ENCODE measurements at regions not wholly inside any gene's neighbourhood (a gene's known extent, or its start where the extent isn't known, plus 50 kb on each side); places are given as distances from the start of the nearest gene placed in this dataset.
"Not testable (repeated sequence)": the region's sequence is repeated elsewhere in the genome, so short reads cannot be mapped to it uniquely, and the experiment has no call there.

DNA sequence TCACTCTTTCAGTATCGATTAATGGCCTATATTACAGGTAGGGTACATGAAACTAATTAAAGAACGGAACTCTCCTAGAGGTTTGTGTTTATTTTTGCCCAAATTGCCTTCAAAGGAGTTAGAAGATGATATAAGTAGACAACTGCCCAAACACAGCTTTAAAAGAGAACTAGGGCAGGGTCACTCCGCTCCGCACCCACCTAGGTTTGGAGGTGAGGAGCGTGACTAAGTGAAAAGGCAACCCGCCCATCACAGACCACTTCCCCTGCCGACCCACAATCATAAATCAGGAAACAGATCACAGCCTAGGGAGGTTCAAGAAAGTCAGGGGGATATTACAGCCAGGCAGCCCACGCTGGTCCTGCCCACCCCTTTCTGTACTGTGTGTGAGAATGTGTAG is 166.7 kb downstream of the C1D start:
- Histone ChIP-seq H3K36me3 (no peaks in the 10 kb centered on the region), H3K4me3 (no peak overlapping the region), H3K27ac (no peak overlapping the region), H3K27me3 (replicated peaks) (no peaks in the 10 kb centered on the region), H3K4me1 (replicated peaks) (0 out of 2 replicates have a peak, but pooled peaks cover 4% of the 10 kb centered on the region), H3K9me3 (replicated peaks) (no peaks in the 10 kb centered on the region; the same call in 1 of the 2 replicates)
- DNase-seq (ENCODE audit: low read depth in 1 of 2, low spot score in 2 of 2) = no peak

DNA sequence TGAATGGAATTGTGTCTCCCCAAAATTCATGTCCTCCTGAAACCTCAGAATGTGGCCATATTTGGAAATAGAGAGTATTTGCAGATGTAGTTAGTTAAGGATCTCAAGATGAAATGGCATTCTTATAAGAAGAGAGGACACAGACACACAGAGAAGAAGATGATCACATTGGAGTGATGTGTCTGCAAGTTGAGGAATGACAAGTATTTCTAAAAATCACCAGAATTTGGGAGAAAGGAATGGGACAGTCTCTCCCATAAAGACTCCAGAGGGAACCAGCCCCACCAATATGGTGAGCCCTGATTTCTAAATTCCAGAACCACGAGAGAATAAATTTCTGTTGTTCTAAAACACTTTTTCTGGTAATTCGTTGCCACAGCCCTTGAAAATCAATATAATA is 166.3 kb downstream of the C1D start:
- no peak overlapping the region for H3K27ac ChIP-seq
- no peak for DNase-seq (ENCODE audit: low read depth in 1 of 2, low spot score in 2 of 2)

GRCh38 chr2:67898595-67898994 is 164.2 kb downstream of the C1D start:
- Histone ChIP-seq H3K36me3 (no peaks in the 10 kb centered on the region), H3K27ac (no peak overlapping the region), H3K4me3 (no peak overlapping the region), H3K27me3 (replicated peaks) (no peaks in the 10 kb centered on the region), H3K9me3 (replicated peaks) (no peaks in the 10 kb centered on the region; the same call in 1 of the 2 replicates), H3K4me1 (replicated peaks) (no peaks in the 10 kb centered on the region)
- no peak for DNase-seq (ENCODE audit: low read depth in 1 of 2, low spot score in 2 of 2)

More for the DNA sequence above, 166.3 kb downstream of the C1D start:
- Histone ChIP-seq H3K9me3 (replicated peaks) (no peaks in the 10 kb centered on the region; the same call in 1 of the 2 replicates), H3K27me3 (replicated peaks) (no peaks in the 10 kb centered on the region), H3K36me3 (no peaks in the 10 kb centered on the region), H3K4me1 (replicated peaks) (0 out of 2 replicates have a peak, but pooled peaks cover 4% of the 10 kb centered on the region), H3K4me3 (no peak overlapping the region)

- Histone ChIP-seq H3K4me1 (replicated peaks) (no peaks in the 10 kb centered on the region), H3K4me3 (no peak overlapping the region), H3K36me3 (no peaks in the 10 kb centered on the region), H3K9me3 (replicated peaks) (no peaks in the 10 kb centered on the region; the same call in 1 of the 2 replicates), H3K27me3 (replicated peaks) (no peaks in the 10 kb centered on the region), H3K27ac (no peak overlapping the region)
- no peak for DNase-seq (ENCODE audit: low read depth in 1 of 2, low spot score in 2 of 2)
Observed at GRCh38 chr2:67899187-67899586, 163.6 kb downstream of the C1D start.

- no peaks in the 10 kb centered on the region for H3K4me1 ChIP-seq (replicated peaks)
- H3K27ac ChIP-seq = no peak overlapping the region
- no peak overlapping the region for H3K4me3 ChIP-seq
- no peaks in the 10 kb centered on the region; the same call in 1 of the 2 replicates for H3K9me3 ChIP-seq (replicated peaks)
- no peaks in the 10 kb centered on the region for H3K27me3 ChIP-seq (replicated peaks)
- no peaks in the 10 kb centered on the region for H3K36me3 ChIP-seq
- DNase-seq (ENCODE audit: low read depth in 1 of 2, low spot score in 2 of 2) = no peak
Observed at GRCh38 chr2:67900826-67901225, 162.0 kb downstream of the C1D start.

- no peak for DNase-seq (ENCODE audit: low read depth in 1 of 2, low spot score in 2 of 2)
Observed at GRCh38 chr2:67904566-67904965, 158.2 kb downstream of the C1D start.

GRCh38 chr2:67904966-67905365 is 157.8 kb downstream of the C1D start:
- Histone ChIP-seq H3K27ac (no peak overlapping the region), H3K36me3 (no peaks in the 10 kb centered on the region), H3K4me3 (no peak overlapping the region), H3K9me3 (replicated peaks) (no peaks in the 10 kb centered on the region; the same call in 1 of the 2 replicates), H3K27me3 (replicated peaks) (no peaks in the 10 kb centered on the region), H3K4me1 (replicated peaks) (no peaks in the 10 kb centered on the region)
- no peak for DNase-seq (ENCODE audit: low read depth in 1 of 2, low spot score in 2 of 2)

More at GRCh38 chr2:67904566-67904965, 158.2 kb downstream of the C1D start:
- no peak overlapping the region for H3K4me3 ChIP-seq
- no peaks in the 10 kb centered on the region for H3K4me1 ChIP-seq (replicated peaks)
- no peaks in the 10 kb centered on the region; the same call in 1 of the 2 replicates for H3K9me3 ChIP-seq (replicated peaks)
- H3K27me3 ChIP-seq (replicated peaks) = no peaks in the 10 kb centered on the region
- no peaks in the 10 kb centered on the region for H3K36me3 ChIP-seq
- H3K27ac ChIP-seq = no peak overlapping the region

- not testable (repeated sequence) for H3K36me3 ChIP-seq; H3K27ac ChIP-seq; H3K4me3 ChIP-seq; H3K27me3 ChIP-seq (replicated peaks); H3K9me3 ChIP-seq (replicated peaks); DNase-seq (ENCODE audit: low read depth in 1 of 2, low spot score in 2 of 2); H3K4me1 ChIP-seq (replicated peaks)
Observed at GRCh38 chr2:67906547-67906946, 156.3 kb downstream of the C1D start.

GRCh38 chr2:67917332-67918054 is 145.3 kb downstream of the C1D start:
- Histone ChIP-seq H3K4me1 (replicated peaks) (peaks cover 28% of the 10 kb centered on the region), H3K4me3 (no peak overlapping the region), H3K27me3 (replicated peaks) (no peaks in the 10 kb centered on the region), H3K27ac (peak overlapping the region; percentile 99), H3K36me3 (no peaks in the 10 kb centered on the region), H3K9me3 (replicated peaks) (no peaks in the 10 kb centered on the region)
- peak; percentile 56 to 94 for DNase-seq (ENCODE audit: low read depth in 1 of 2, low spot score in 2 of 2)

DNA sequence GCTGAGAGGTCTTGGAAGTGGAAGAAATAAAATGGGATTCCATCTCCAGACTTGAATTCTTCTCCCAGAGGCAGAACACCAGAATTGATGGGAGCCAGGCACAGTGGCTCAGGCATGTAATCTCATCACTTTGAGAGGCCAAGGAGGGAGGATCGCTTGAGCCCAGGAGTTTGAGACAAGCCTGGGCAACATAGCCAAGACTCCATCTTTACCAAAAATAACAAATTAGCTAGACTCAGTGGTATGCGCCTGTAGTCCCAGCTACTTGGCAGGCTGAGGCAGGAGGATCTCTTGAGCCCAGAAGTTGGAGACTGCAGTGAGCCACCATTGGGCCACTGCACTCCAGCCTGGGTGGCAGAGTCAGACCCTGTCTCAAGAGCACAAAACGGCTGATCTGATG is 144.3 kb downstream of the C1D start:
- Histone ChIP-seq H3K4me1 (replicated peaks) (peaks cover 28% of the 10 kb centered on the region), H3K27me3 (replicated peaks) (no peaks in the 10 kb centered on the region), H3K36me3 (no peaks in the 10 kb centered on the region), H3K4me3 (no peak overlapping the region), H3K9me3 (replicated peaks) (no peaks in the 10 kb centered on the region), H3K27ac (peak overlapping the region; percentile 99)
- no peak for DNase-seq (ENCODE audit: low read depth in 1 of 2, low spot score in 2 of 2)

GRCh38 chr2:67919490-67919889 is 143.3 kb downstream of the C1D start:
- no peaks in the 10 kb centered on the region for H3K9me3 ChIP-seq (replicated peaks)
- H3K4me1 ChIP-seq (replicated peaks) = peaks cover 28% of the 10 kb centered on the region
- H3K36me3 ChIP-seq = no peaks in the 10 kb centered on the region
- no peaks in the 10 kb centered on the region for H3K27me3 ChIP-seq (replicated peaks)
- DNase-seq (ENCODE audit: low read depth in 1 of 2, low spot score in 2 of 2) = no peak
- H3K27ac ChIP-seq = no peak overlapping the region
- H3K4me3 ChIP-seq = no peak overlapping the region

DNA sequence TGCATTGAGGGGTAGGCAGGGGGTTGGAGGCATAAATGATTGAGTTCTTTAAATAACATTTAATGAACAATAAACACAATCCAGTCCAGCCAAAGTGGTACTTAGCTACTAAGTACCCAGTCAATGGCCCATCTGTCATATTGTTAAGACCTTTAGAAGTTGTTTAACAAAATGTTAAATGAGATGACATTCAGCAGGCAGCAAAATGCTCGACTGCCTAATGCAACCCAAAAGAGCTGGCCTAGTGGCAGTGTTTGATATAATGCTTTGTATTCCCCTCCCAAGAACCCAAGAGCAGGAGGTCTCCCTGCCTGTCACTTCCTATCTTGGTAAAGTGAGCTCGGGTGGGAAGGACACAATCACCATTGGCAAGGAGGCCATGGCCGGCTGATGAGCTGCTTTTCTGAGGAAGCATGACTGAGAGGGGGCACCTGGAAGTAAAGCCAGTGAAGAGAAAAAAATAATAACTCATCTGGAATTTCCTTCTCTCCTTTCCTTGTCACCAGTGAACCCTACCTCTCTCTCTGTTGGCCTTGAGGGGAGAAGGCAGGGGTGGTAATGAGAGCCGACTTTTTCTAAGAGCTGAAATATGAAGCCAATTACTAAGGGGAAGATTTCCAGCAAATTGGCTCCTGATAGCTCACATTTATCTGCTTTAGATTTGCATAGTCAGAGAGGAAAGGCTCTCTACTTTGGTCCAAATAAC is 140.6 kb downstream of the C1D start:
- DNase-seq (ENCODE audit: low read depth in 1 of 2, low spot score in 2 of 2) = no peak
- no peaks in the 10 kb centered on the region for H3K9me3 ChIP-seq (replicated peaks)
- peaks cover 16% of the 10 kb centered on the region for H3K4me1 ChIP-seq (replicated peaks)
- H3K4me3 ChIP-seq = no peak overlapping the region
- no peak overlapping the region for H3K27ac ChIP-seq
- no peaks in the 10 kb centered on the region for H3K27me3 ChIP-seq (replicated peaks)
- no peaks in the 10 kb centered on the region for H3K36me3 ChIP-seq

GRCh38 chr2:67923696-67924095 is 139.1 kb downstream of the C1D start:
- Histone ChIP-seq H3K27me3 (replicated peaks) (no peaks in the 10 kb centered on the region), H3K9me3 (replicated peaks) (no peaks in the 10 kb centered on the region), H3K4me3 (no peak overlapping the region), H3K27ac (no peak overlapping the region), H3K4me1 (replicated peaks) (peaks cover 2% of the 10 kb centered on the region), H3K36me3 (no peaks in the 10 kb centered on the region)
- DNase-seq (ENCODE audit: low read depth in 1 of 2, low spot score in 2 of 2) = no peak

- Histone ChIP-seq H3K4me1 (replicated peaks) (no peaks in the 10 kb centered on the region), H3K27ac (no peak overlapping the region), H3K27me3 (replicated peaks) (no peaks in the 10 kb centered on the region), H3K9me3 (replicated peaks) (no peaks in the 10 kb centered on the region), H3K36me3 (no peaks in the 10 kb centered on the region), H3K4me3 (no peak overlapping the region)
- DNase-seq (ENCODE audit: low read depth in 1 of 2, low spot score in 2 of 2) = no peak
Observed at GRCh38 chr2:67927501-67927900, 135.3 kb downstream of the C1D start.

All from SJSA1 (cell line).